OCI-M1 (cell line): ENCODE measurements at regions not wholly inside any gene's neighbourhood (a gene's known extent, or its start where the extent isn't known, plus 50 kb on each side); places are given as distances from the start of the nearest gene placed in this dataset.

Source experiments
- DNase-seq: peaks from one replicate; lab custom pipeline; 2025; lab: John Stamatoyannopoulos, UW

- no peak for DNase-seq
Observed at GRCh38 chr1:90200646-90201205, 205.8 kb downstream of the ZNF326 start.

GRCh38 chr1:90198616-90199332 is 203.9 kb downstream of the ZNF326 start:
- no peak for DNase-seq

- no peak for DNase-seq
Observed at GRCh38 chr1:90193116-90193515, 198.2 kb downstream of the ZNF326 start.

- DNase-seq, result no peak
Observed at GRCh38 chr1:90192408-90192807, 197.5 kb downstream of the ZNF326 start.

GRCh38 chr1:90190523-90190922 is 195.6 kb downstream of the ZNF326 start:
- no peak for DNase-seq

- no peak for DNase-seq
Observed at GRCh38 chr1:90189889-90190288, 195.0 kb downstream of the ZNF326 start.

GRCh38 chr1:90187323-90187585 is 192.3 kb downstream of the ZNF326 start:
- DNase-seq, result no peak

- DNase-seq, result no peak
Observed at GRCh38 chr1:90186506-90187322, 191.8 kb downstream of the ZNF326 start.

GRCh38 chr1:90176530-90176929 is 181.6 kb downstream of the ZNF326 start:
- peak; percentile 22 for DNase-seq

GRCh38 chr1:90175490-90176167 is 180.7 kb downstream of the ZNF326 start:
- no peak for DNase-seq

- DNase-seq, result no peak
Observed at GRCh38 chr1:90174246-90174645, 179.3 kb downstream of the ZNF326 start.

- DNase-seq, result no peak
Observed at GRCh38 chr1:90162216-90162615, 167.3 kb downstream of the ZNF326 start.

- DNase-seq, result no peak
Observed at GRCh38 chr1:90161625-90162024, 166.7 kb downstream of the ZNF326 start.

- no peak for DNase-seq
Observed at GRCh38 chr1:90155721-90156487, 161.0 kb downstream of the ZNF326 start.

GRCh38 chr1:90154711-90155110 is 159.8 kb downstream of the ZNF326 start:
- peak; percentile 6 for DNase-seq

- DNase-seq, result no peak
Observed at GRCh38 chr1:90149101-90149500, 154.2 kb downstream of the ZNF326 start.

GRCh38 chr1:90147093-90147492 is 152.2 kb downstream of the ZNF326 start:
- DNase-seq, result no peak

GRCh38 chr1:90144820-90145219 is 149.9 kb downstream of the ZNF326 start:
- no peak for DNase-seq

GRCh38 chr1:90143591-90143990 is 148.7 kb downstream of the ZNF326 start:
- no peak for DNase-seq

GRCh38 chr1:90142697-90143096 is 147.8 kb downstream of the ZNF326 start:
- DNase-seq, result no peak

GRCh38 chr1:90139837-90140236 is 144.9 kb downstream of the ZNF326 start:
- DNase-seq, result no peak

GRCh38 chr1:90135286-90135685 is 140.4 kb downstream of the ZNF326 start:
- no peak for DNase-seq
